PFSK-1 (cell line): ENCODE measurements at regions not wholly inside any gene's neighbourhood (a gene's known extent, or its start where the extent isn't known, plus 50 kb on each side); places are given as distances from the start of the nearest gene placed in this dataset.

Experiments used
- FOXP2 ChIP-seq: optimal IDR thresholded peaks from 2 replicates; pipeline ENCODE3; 2011; ENCODE audit warnings: borderline replicate concordance, control low read depth, inconsistent platforms; ENCODE audit not compliant: insufficient read depth; ENCODE audit errors: extremely low read length, extremely low read depth
- POLR2AphosphoS5 ChIP-seq: IDR thresholded peaks from 2 replicates; pipeline ENCODE4 v1.6.1; 2012; ENCODE audit warnings: low read depth, mild to moderate bottlenecking, control low read depth, low read length, moderate library complexity
- REST ChIP-seq, 2 experiments: IDR thresholded peaks; 2 replicates each; pipeline versions ENCODE4 v1.6.1 to v1.8.0; 2011 to 2012; ENCODE audit warnings: low read depth in 2 of 2, low read length in 2 of 2, control low read depth in 1 of 2, inconsistent platforms in 1 of 2, mild to moderate bottlenecking in 1 of 2, moderate library complexity in 1 of 2; ENCODE audit not compliant: insufficient read depth in 1 of 2
- SIN3A ChIP-seq: IDR thresholded peaks from 2 replicates; pipeline ENCODE4 v1.6.1; 2012; ENCODE audit warnings: mild to moderate bottlenecking, low read length, moderate library complexity, borderline replicate concordance; ENCODE audit not compliant: insufficient read depth
- TAF1 ChIP-seq: IDR thresholded peaks from 2 replicates; pipeline ENCODE4 v1.6.1; 2012; ENCODE audit warnings: low read length, control low read depth, borderline replicate concordance; ENCODE audit not compliant: insufficient read depth

GRCh38 chr1:80251591-80251990 is 1245.1 kb upstream of the ADGRL4 start:
- no peak for TF ChIP-seq SIN3A
- no peak for TF ChIP-seq REST (IDR thresholded peaks at IDR 0.05; ENCODE audit: insufficient read depth in 1 of 2, low read depth in 2 of 2, low read length in 2 of 2)
- TF ChIP-seq TAF1, result no peak
- TF ChIP-seq FOXP2, result no peak
- TF ChIP-seq POLR2AphosphoS5, result no peak

- no peak for TF ChIP-seq SIN3A
Observed at GRCh38 chr1:80251171-80251570, 1244.6 kb upstream of the ADGRL4 start.

GRCh38 chr1:80250573-80251168 is 1244.1 kb upstream of the ADGRL4 start:
- TF ChIP-seq FOXP2 (no peak), REST (IDR thresholded peaks at IDR 0.05; ENCODE audit: insufficient read depth in 1 of 2, low read depth in 2 of 2, low read length in 2 of 2) (no peak), SIN3A (no peak), TAF1 (no peak), POLR2AphosphoS5 (no peak)

- TF ChIP-seq POLR2AphosphoS5 (no peak), TAF1 (no peak), FOXP2 (no peak), SIN3A (no peak), REST (IDR thresholded peaks at IDR 0.05; ENCODE audit: insufficient read depth in 1 of 2, low read depth in 2 of 2, low read length in 2 of 2) (no peak)
Observed at GRCh38 chr1:80249699-80250098, 1243.2 kb upstream of the ADGRL4 start.

GRCh38 chr1:80248886-80249285 is 1242.4 kb upstream of the ADGRL4 start:
- TF ChIP-seq FOXP2 (no peak), POLR2AphosphoS5 (no peak), TAF1 (no peak)

GRCh38 chr1:80245813-80246212 is 1239.3 kb upstream of the ADGRL4 start:
- TF ChIP-seq REST (IDR thresholded peaks at IDR 0.05; ENCODE audit: insufficient read depth in 1 of 2, low read depth in 2 of 2, low read length in 2 of 2) (no peak), TAF1 (no peak), POLR2AphosphoS5 (no peak), SIN3A (no peak)
